Erythroblast (primary cell): ENCODE measurements at regions not wholly inside any gene's neighbourhood (a gene's known extent, or its start where the extent isn't known, plus 50 kb on each side); places are given as distances from the start of the nearest gene placed in this dataset.

Experiments used
- GATA1 ChIP-seq: IDR thresholded peaks from 2 replicates; pipeline ENCODE4 v1.6.1; 2011; ENCODE audit warnings: low read depth, mild to moderate bottlenecking, control low read depth, low read length, moderate library complexity
- POLR2A ChIP-seq: IDR thresholded peaks from 2 replicates; pipeline ENCODE4 v1.6.1; 2011; ENCODE audit warnings: mild to moderate bottlenecking, low read length

DNA sequence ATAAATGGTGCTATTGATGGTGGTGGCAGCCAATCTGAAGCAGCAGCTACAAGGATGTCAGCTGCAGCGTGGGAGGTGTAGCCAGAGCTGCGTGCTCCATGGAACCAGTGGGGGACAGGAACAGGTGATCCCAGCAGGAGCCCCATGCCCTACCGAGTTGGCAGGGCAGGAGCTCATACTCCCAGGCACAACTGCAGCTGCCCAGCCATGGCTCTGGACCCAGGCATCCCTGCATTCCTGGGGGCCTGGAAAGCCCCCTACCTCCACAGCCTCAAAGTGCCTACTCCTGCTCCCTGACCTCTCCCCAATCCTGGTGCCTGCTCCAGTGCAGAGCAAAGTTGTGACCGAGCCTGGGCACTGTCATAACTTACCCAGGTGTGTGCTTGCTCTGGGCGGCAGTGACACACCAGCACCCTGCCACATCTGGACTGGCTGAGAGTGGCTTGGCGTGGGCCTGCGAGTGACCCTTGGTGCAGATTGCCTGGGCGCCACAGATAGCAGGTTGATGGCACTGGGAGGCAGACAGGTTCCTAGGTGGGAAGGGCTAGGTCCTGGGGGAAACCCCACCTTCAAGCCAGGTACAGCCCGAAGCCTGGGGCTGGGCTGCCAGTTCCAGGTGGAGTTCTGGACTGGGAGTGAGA is 101.1 kb downstream of the DCAF12L2 start:
- TF ChIP-seq POLR2A (no peak), GATA1 (no peak)
